Endodermal cell (in vitro differentiated cells): ENCODE measurements at regions not wholly inside any gene's neighbourhood (a gene's known extent, or its start where the extent isn't known, plus 50 kb on each side); places are given as distances from the start of the nearest gene placed in this dataset.

Experiments used
- DNase-seq: peaks from one replicate; pipeline ENCODE4 v3.0.0-alpha.2; 2017
- H3K27ac ChIP-seq: 2 replicates; pipeline ENCODE4 v1.5.1; 2013; ENCODE audit warnings: mild to moderate bottlenecking, low read depth, low read length, moderate library complexity
- H3K27me3 ChIP-seq: 2 replicates; pipeline ENCODE4 v1.6.1; 2013; ENCODE audit warnings: mild to moderate bottlenecking, low read length, moderate library complexity; ENCODE audit not compliant: insufficient read depth, control insufficient read depth, poor library complexity, severe bottlenecking
- H3K36me3 ChIP-seq: 2 replicates; pipeline ENCODE4 v1.7.0; 2013; ENCODE audit warnings: mild to moderate bottlenecking, low read length, moderate library complexity; ENCODE audit not compliant: control insufficient read depth, insufficient read depth
- H3K4me1 ChIP-seq: one replicate; pipeline ENCODE4 v1.7.0; 2013; ENCODE audit warnings: low read length; ENCODE audit not compliant: control insufficient read depth, insufficient read depth
- H3K4me3 ChIP-seq: 2 replicates; pipeline ENCODE4 v1.5.1; 2013; ENCODE audit warnings: mild to moderate bottlenecking, low read length, moderate library complexity
- H3K9ac ChIP-seq: 2 replicates; pipeline ENCODE4 v1.6.1; 2013; ENCODE audit warnings: mild to moderate bottlenecking, low read length, moderate library complexity; ENCODE audit not compliant: poor library complexity, severe bottlenecking; ENCODE audit errors: extremely low read depth
- H3K9me3 ChIP-seq: 2 replicates; pipeline ENCODE4 v1.6.1; 2013; ENCODE audit warnings: mild to moderate bottlenecking, low read length, moderate library complexity; ENCODE audit not compliant: control insufficient read depth
- H3K27ac Mint-ChIP-seq: 2 replicates; pipeline ENCODE4 v1.8.0; 2020; ENCODE audit warnings: mixed read lengths
- H3K27me3 Mint-ChIP-seq: 2 replicates; pipeline ENCODE4 v1.8.0; 2021; ENCODE audit warnings: mild to moderate bottlenecking, mixed read lengths; ENCODE audit not compliant: insufficient read depth
- H3K36me3 Mint-ChIP-seq: 2 replicates; pipeline ENCODE4 v1.8.0; 2020; ENCODE audit warnings: low read depth, mixed read lengths
- H3K4me1 Mint-ChIP-seq: 2 replicates; pipeline ENCODE4 v1.8.0; 2020; ENCODE audit warnings: mixed read lengths
- H3K4me3 Mint-ChIP-seq: 2 replicates; pipeline ENCODE4 v1.8.0; 2020; ENCODE audit warnings: mild to moderate bottlenecking, moderate library complexity, mixed read lengths
- H3K9me3 Mint-ChIP-seq: 2 replicates; pipeline ENCODE4 v1.8.0; 2020; ENCODE audit warnings: mild to moderate bottlenecking, mixed read lengths
- CTCF ChIP-seq: fragments of 200-600 bp; sonication (generic); conservative IDR thresholded peaks from 2 replicates; pipeline ENCODE4 v1.5.0; 2021; ENCODE audit warnings: antibody characterized with exemption, mild to moderate bottlenecking
- WGBS, 2 experiments: methylation state at CpG; one replicate each; pipeline versions ENCODE4 v1.1.5 to v1.1.7; 2013; ENCODE audit warnings: missing lambda C conversion rate in 2 of 2, mixed read lengths in 1 of 2; ENCODE audit not compliant: insufficient coverage in 1 of 2, insufficient read length in 1 of 2; 5-methylcytosine and 5-hydroxymethylcytosine counted together

GRCh38 chr12:115760231-115760630 lies 517.3 kb downstream of the MED13L start:
- no peak overlapping the region for H3K27ac Mint-ChIP-seq
- no peak overlapping the region for H3K4me3 ChIP-seq
- no peak overlapping the region for H3K27ac ChIP-seq
- H3K27me3 ChIP-seq, result peaks cover 3% of the 10 kb centered on the region
- H3K36me3 Mint-ChIP-seq, result no peaks in the 10 kb centered on the region
- DNase-seq, result no peak
- H3K4me1 ChIP-seq, result no peaks in the 10 kb centered on the region
- no peaks in the 10 kb centered on the region for H3K27me3 Mint-ChIP-seq
- no peak overlapping the region for H3K9ac ChIP-seq
- no peaks in the 10 kb centered on the region for H3K9me3 Mint-ChIP-seq
- 86 to 100% methylated on average over 4 to 5 of the region's 5 CpGs for WGBS, 2 experiments
- no peaks in the 10 kb centered on the region for H3K36me3 ChIP-seq
- no peaks in the 10 kb centered on the region for H3K9me3 ChIP-seq
- no peak overlapping the region for H3K4me3 Mint-ChIP-seq
- peaks cover 17% of the 10 kb centered on the region for H3K4me1 Mint-ChIP-seq
- TF ChIP-seq CTCF, result no peak

- WGBS, 2 experiments, result 78 to 86% methylated on average over 3 to 9 of the region's 9 CpGs
- Histone ChIP-seq H3K4me3 (no peak overlapping the region), H3K27ac (no peak overlapping the region), H3K27me3 (peaks cover 7% of the 10 kb centered on the region), H3K9ac (no peak overlapping the region), H3K36me3 (no peaks in the 10 kb centered on the region), H3K4me1 (no peaks in the 10 kb centered on the region), H3K9me3 (no peaks in the 10 kb centered on the region)
- no peak for DNase-seq
- Mint-ChIP-seq H3K4me1 (peaks cover 14% of the 10 kb centered on the region), H3K36me3 (no peaks in the 10 kb centered on the region), H3K9me3 (no peaks in the 10 kb centered on the region), H3K27ac (no peak overlapping the region), H3K4me3 (no peak overlapping the region), H3K27me3 (no peaks in the 10 kb centered on the region)
- TF ChIP-seq CTCF, result no peak
Observed at GRCh38 chr12:115758877-115759620, 518.4 kb downstream of the MED13L start.

GRCh38 chr12:115758183-115758582 lies 519.3 kb downstream of the MED13L start:
- H3K9ac ChIP-seq, result no peak overlapping the region
- no peak overlapping the region for H3K27ac ChIP-seq
- WGBS, 2 experiments, result 90 to 100% methylated on average over 2 to 3 of the region's 5 CpGs
- H3K4me3 ChIP-seq, result no peak overlapping the region
- H3K27me3 Mint-ChIP-seq, result no peaks in the 10 kb centered on the region
- H3K27me3 ChIP-seq, result peaks cover 7% of the 10 kb centered on the region
- peaks cover 11% of the 10 kb centered on the region for H3K4me1 Mint-ChIP-seq
- no peak overlapping the region for H3K27ac Mint-ChIP-seq
- no peaks in the 10 kb centered on the region for H3K9me3 ChIP-seq
- H3K36me3 ChIP-seq, result no peaks in the 10 kb centered on the region
- TF ChIP-seq CTCF, result no peak
- no peaks in the 10 kb centered on the region for H3K36me3 Mint-ChIP-seq
- no peaks in the 10 kb centered on the region for H3K4me1 ChIP-seq
- H3K4me3 Mint-ChIP-seq, result no peak overlapping the region
- no peaks in the 10 kb centered on the region for H3K9me3 Mint-ChIP-seq
- no peak for DNase-seq
